Trophoblast cell (in vitro differentiated cells and primary cell): ENCODE measurements at regions not wholly inside any gene's neighbourhood (a gene's known extent, or its start where the extent isn't known, plus 50 kb on each side); places are given as distances from the start of the nearest gene placed in this dataset.

Experiments
- DNase-seq, 2 donors: peaks; one replicate each; pipeline ENCODE4 v3.0.0-alpha.2; 2016
- H2AFZ ChIP-seq: 2 replicates; pipeline ENCODE4 v1.6.1; 2013; ENCODE audit warnings: low read length, moderate library complexity, mild to moderate bottlenecking; ENCODE audit not compliant: insufficient read depth, poor library complexity
- H2AK5ac ChIP-seq: 2 replicates; pipeline ENCODE4 v1.6.1; 2013; ENCODE audit warnings: mild to moderate bottlenecking, low read length
- H2BK120ac ChIP-seq: 2 replicates; pipeline ENCODE4 v1.6.1; 2013; ENCODE audit warnings: low read length, mild to moderate bottlenecking, moderate library complexity; ENCODE audit not compliant: insufficient read depth, poor library complexity
- H2BK12ac ChIP-seq: 2 replicates; pipeline ENCODE4 v1.6.1; 2013; ENCODE audit warnings: mild to moderate bottlenecking, low read length, moderate library complexity
- H2BK5ac ChIP-seq: 2 replicates; pipeline ENCODE4 v1.6.1; 2013; ENCODE audit warnings: low read length, low read depth, moderate library complexity, mild to moderate bottlenecking; ENCODE audit not compliant: poor library complexity
- H3K14ac ChIP-seq: 2 replicates; pipeline ENCODE4 v1.6.1; 2013; ENCODE audit warnings: mild to moderate bottlenecking, low read length
- H3K18ac ChIP-seq: 2 replicates; pipeline ENCODE4 v1.6.1; 2013; ENCODE audit warnings: mild to moderate bottlenecking, low read length
- H3K23ac ChIP-seq: 2 replicates; pipeline ENCODE4 v1.6.1; 2013; ENCODE audit warnings: low read length
- H3K27ac ChIP-seq: 2 replicates; pipeline ENCODE4 v1.5.1; 2013; ENCODE audit warnings: low read depth, mild to moderate bottlenecking, inconsistent platforms, low read length, moderate library complexity
- H3K27me3 ChIP-seq: 2 replicates; pipeline ENCODE4 v1.6.1; 2013; ENCODE audit warnings: inconsistent platforms, mild to moderate bottlenecking, low read length, moderate library complexity; ENCODE audit not compliant: insufficient read depth
- H3K36me3 ChIP-seq, 2 experiments: 1 replicate in 1 of 2; 2 replicates in 1 of 2; pipeline ENCODE4 v1.6.1; 2013; ENCODE audit warnings: low read length in 2 of 2, mild to moderate bottlenecking in 2 of 2, moderate library complexity in 1 of 2; ENCODE audit not compliant: insufficient read depth in 2 of 2, control insufficient read depth in 1 of 2
- H3K4ac ChIP-seq: 2 replicates; pipeline ENCODE4 v1.6.1; 2013; ENCODE audit warnings: low read depth, mild to moderate bottlenecking, low read length, moderate library complexity
- H3K4me1 ChIP-seq, 2 experiments: 1 replicate in 1 of 2; 2 replicates in 1 of 2; pipeline ENCODE4 v1.6.1; 2013; ENCODE audit warnings: low read length in 2 of 2, mild to moderate bottlenecking in 2 of 2, moderate library complexity in 1 of 2; ENCODE audit not compliant: insufficient read depth in 2 of 2, control insufficient read depth in 1 of 2
- H3K4me2 ChIP-seq: 2 replicates; pipeline ENCODE4 v1.6.1; 2013; ENCODE audit warnings: inconsistent platforms, mild to moderate bottlenecking, low read length, moderate library complexity
- H3K4me3 ChIP-seq: 2 replicates; pipeline ENCODE4 v1.5.1; 2013; ENCODE audit warnings: mild to moderate bottlenecking, low read depth, low read length, inconsistent platforms
- H3K79me1 ChIP-seq: one replicate; pipeline ENCODE4 v1.6.1; 2013; ENCODE audit warnings: low read length
- H3K79me2 ChIP-seq: 2 replicates; pipeline ENCODE4 v1.6.1; 2013; ENCODE audit warnings: low read length, mild to moderate bottlenecking; ENCODE audit not compliant: control insufficient read depth, insufficient read depth, poor library complexity
- H3K9ac ChIP-seq: 2 replicates; pipeline ENCODE4 v1.6.1; 2013; ENCODE audit warnings: mild to moderate bottlenecking, low read length
- H3K9me3 ChIP-seq: 2 replicates; pipeline ENCODE4 v1.6.1; 2013; ENCODE audit warnings: low read depth, mild to moderate bottlenecking, control low read depth, inconsistent platforms, low read length; ENCODE audit not compliant: insufficient read depth
- H4K12ac ChIP-seq: 2 replicates; pipeline ENCODE4 v1.6.1; 2013; ENCODE audit warnings: low read depth, mild to moderate bottlenecking, low read length, moderate library complexity
- H4K8ac ChIP-seq: 2 replicates; pipeline ENCODE4 v1.6.1; 2013; ENCODE audit warnings: low read depth, mild to moderate bottlenecking, low read length, moderate library complexity
- H4K91ac ChIP-seq: one replicate; pipeline ENCODE4 v1.6.1; 2013; ENCODE audit warnings: low read depth, mild to moderate bottlenecking, low read length, moderate library complexity
- WGBS: extraction: QIAGEN DNeasy Blood & Tissue Kit; methylation state at CpG from one replicate; pipeline ENCODE4 v1.1.7; 2013; ENCODE audit warnings: missing lambda C conversion rate; ENCODE audit not compliant: insufficient read length, insufficient coverage; ENCODE audit errors: extremely low coverage; 5-methylcytosine and 5-hydroxymethylcytosine counted together

DNA sequence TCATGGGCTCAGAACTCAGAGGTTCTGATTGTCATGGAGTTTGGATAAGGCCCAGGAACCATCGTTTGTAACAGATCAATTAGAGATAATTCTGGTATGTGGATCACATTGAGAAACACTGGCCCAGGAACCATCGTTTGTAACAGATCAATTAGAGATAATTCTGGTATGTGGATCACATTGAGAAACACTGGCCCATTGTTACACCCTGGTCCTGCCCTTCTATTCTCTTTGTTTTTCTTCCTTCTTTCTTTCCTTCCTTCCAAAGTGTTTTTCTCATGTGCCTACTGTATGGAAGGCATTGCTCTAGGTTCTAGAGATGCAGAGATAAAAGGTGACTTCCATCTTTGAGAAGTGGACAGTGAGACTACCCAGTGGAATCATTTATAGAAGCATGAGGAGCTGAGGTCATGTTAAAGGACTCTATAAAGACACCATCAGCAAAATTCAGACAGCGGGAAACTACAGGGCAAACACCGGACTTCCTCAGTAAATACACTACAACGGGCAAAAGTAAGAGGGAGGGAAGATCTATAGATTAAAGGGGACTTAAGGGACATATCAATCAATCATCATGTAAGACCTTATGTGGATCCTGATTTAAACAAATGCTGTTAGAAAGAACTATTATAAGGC, 153.8 kb downstream of the UNC5CL start:
- Histone ChIP-seq H2AK5ac (no peak overlapping the region), H3K79me1 (no peaks in the 10 kb centered on the region), H3K27me3 (no peaks in the 10 kb centered on the region), H3K4me3 (no peak overlapping the region), H4K91ac (no peak overlapping the region), H3K23ac (no peak overlapping the region), H3K36me3 (no peaks in the 10 kb centered on the region), H3K9ac (no peak overlapping the region), H2AFZ (no peak overlapping the region), H3K4me1 (peaks cover 0 to 2% of the 10 kb centered on the region in 2 experiments), H3K18ac (no peak overlapping the region), H2BK5ac (no peak overlapping the region), H3K9me3 (peaks cover 1% of the 10 kb centered on the region), H2BK12ac (no peak overlapping the region), H3K4ac (no peak overlapping the region), H3K79me2 (no peaks in the 10 kb centered on the region), H4K8ac (no peak overlapping the region), H3K27ac (no peak overlapping the region), H4K12ac (no peak overlapping the region), H2BK120ac (no peak overlapping the region), H3K4me2 (no peak overlapping the region), H3K14ac (no peak overlapping the region)
- WGBS: no CpG with 5 or more reads among the region's 5 CpGs
- no peak for DNase-seq

DNA sequence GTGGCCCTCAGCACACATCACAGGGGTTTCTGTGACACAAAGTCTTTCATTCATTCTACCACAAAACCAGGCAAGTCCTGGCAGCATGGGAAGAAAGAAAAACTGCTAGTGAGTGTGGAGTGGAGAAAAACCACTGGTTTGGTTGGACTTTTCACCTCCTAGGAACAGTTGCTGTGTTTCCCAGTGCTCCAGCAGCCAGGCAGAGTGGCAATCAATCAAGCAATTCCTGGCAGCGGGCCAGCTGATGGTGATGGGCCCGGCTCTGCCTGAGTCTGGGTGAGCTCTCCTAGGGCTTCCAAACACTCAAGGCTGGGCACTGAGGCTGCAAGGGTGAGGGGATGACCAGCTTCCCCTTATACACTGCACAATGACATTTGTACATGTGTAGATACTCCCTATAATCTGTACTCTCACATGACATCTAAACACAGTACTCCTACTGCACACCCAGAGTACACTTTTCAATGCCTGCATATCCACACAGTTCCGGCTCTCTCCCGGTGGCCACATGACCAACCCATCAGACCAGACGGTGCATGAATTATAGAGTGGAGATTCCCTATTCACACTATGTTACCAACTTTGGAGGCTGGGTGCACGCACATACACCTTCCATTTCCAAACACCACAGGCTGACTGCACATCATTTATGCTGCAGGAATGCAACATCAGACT, 156.6 kb downstream of the UNC5CL start:
- H2BK12ac ChIP-seq: no peak overlapping the region
- H3K9ac ChIP-seq: no peak overlapping the region
- no peak overlapping the region for H2BK5ac ChIP-seq
- no peak overlapping the region for H3K4ac ChIP-seq
- peaks cover 0 to 2% of the 10 kb centered on the region in 2 experiments for H3K4me1 ChIP-seq
- DNase-seq: no peak
- no peaks in the 10 kb centered on the region for H3K79me1 ChIP-seq
- no peak overlapping the region for H3K4me3 ChIP-seq
- no peaks in the 10 kb centered on the region for H3K36me3 ChIP-seq
- H3K18ac ChIP-seq: no peak overlapping the region
- no peaks in the 10 kb centered on the region for H3K27me3 ChIP-seq
- no peak overlapping the region for H2BK120ac ChIP-seq
- H3K27ac ChIP-seq: no peak overlapping the region
- no peak overlapping the region for H3K14ac ChIP-seq
- H4K91ac ChIP-seq: no peak overlapping the region
- H3K79me2 ChIP-seq: no peaks in the 10 kb centered on the region
- H2AFZ ChIP-seq: no peak overlapping the region
- H3K9me3 ChIP-seq: peaks cover 3% of the 10 kb centered on the region
- no peak overlapping the region for H2AK5ac ChIP-seq
- no peak overlapping the region for H4K12ac ChIP-seq
- H3K23ac ChIP-seq: no peak overlapping the region
- no CpG with 5 or more reads among the region's 6 CpGs for WGBS
- no peak overlapping the region for H4K8ac ChIP-seq
- H3K4me2 ChIP-seq: no peak overlapping the region

DNA sequence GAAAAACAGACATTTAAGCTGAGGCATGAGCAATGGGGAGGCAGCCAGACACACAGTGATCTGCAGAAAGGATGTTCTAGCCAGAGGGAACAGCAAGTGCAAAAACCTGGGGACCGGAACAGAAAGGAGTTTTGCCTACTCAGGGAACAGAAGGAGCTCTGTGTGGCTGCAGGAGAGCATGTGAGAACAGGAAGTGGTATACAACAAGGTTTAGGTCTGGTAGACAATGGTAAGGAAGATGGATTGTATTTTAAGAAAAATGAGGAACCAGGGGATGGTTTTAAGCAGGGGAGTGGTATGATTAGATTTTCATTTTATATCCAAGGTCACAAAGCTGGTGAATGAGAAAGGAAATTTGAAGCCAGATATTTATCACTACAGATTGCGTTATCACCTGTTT, 157.5 kb downstream of the UNC5CL start:
- Histone ChIP-seq H3K14ac (no peak overlapping the region), H2BK12ac (no peak overlapping the region), H3K4ac (no peak overlapping the region), H2BK5ac (no peak overlapping the region), H4K12ac (no peak overlapping the region), H2AFZ (no peak overlapping the region), H3K4me3 (no peak overlapping the region), H3K27ac (no peak overlapping the region), H3K79me1 (no peaks in the 10 kb centered on the region), H3K36me3 (no peaks in the 10 kb centered on the region), H3K23ac (no peak overlapping the region), H4K8ac (no peak overlapping the region), H3K4me1 (peaks cover 0 to 2% of the 10 kb centered on the region in 2 experiments), H3K79me2 (no peaks in the 10 kb centered on the region), H3K9ac (no peak overlapping the region), H3K9me3 (peaks cover 3% of the 10 kb centered on the region), H2BK120ac (no peak overlapping the region), H4K91ac (no peak overlapping the region), H3K27me3 (no peaks in the 10 kb centered on the region), H2AK5ac (no peak overlapping the region), H3K4me2 (no peak overlapping the region), H3K18ac (no peak overlapping the region)
- DNase-seq: no peak
- WGBS: no CpG with 5 or more reads among the region's 2 CpGs

DNA sequence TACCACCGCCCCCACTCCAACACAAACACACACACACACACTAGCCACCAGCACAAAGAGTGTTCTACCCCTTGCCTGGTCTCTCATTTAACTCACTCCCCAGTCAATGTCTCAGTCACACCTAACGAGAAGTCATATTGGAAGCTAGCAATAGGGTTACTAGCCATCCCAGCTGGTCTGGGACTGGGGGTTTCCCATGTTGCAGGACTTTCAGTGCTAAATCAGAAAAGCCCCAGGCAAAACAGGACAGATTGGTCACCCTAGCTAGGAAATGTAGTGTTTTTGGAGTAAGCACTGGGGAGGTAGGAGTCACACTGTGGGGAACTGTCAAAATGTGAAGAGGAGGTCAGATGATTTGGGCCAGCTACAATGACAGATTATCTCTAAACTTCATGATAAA, 158.1 kb downstream of the UNC5CL start:
- DNase-seq: no peak
- no peak overlapping the region for H2BK12ac ChIP-seq
- H3K4me3 ChIP-seq: no peak overlapping the region
- no peak overlapping the region for H2BK120ac ChIP-seq
- H3K27me3 ChIP-seq: no peaks in the 10 kb centered on the region
- H3K4me2 ChIP-seq: no peak overlapping the region
- no peak overlapping the region for H3K18ac ChIP-seq
- no CpG with 5 or more reads among the region's 2 CpGs for WGBS
- H3K27ac ChIP-seq: no peak overlapping the region
- H3K4ac ChIP-seq: no peak overlapping the region
- peaks cover 0 to 2% of the 10 kb centered on the region in 2 experiments for H3K4me1 ChIP-seq
- H4K91ac ChIP-seq: no peak overlapping the region
- no peak overlapping the region for H3K23ac ChIP-seq
- H4K8ac ChIP-seq: no peak overlapping the region
- H4K12ac ChIP-seq: no peak overlapping the region
- no peaks in the 10 kb centered on the region for H3K79me2 ChIP-seq
- no peak overlapping the region for H3K14ac ChIP-seq
- no peak overlapping the region for H2BK5ac ChIP-seq
- no peak overlapping the region for H3K9ac ChIP-seq
- H3K9me3 ChIP-seq: peaks cover 3% of the 10 kb centered on the region
- H2AK5ac ChIP-seq: no peak overlapping the region
- H3K36me3 ChIP-seq: no peaks in the 10 kb centered on the region
- no peaks in the 10 kb centered on the region for H3K79me1 ChIP-seq
- no peak overlapping the region for H2AFZ ChIP-seq
